ENCODE measurements at regions not wholly inside any gene's neighbourhood (a gene's known extent, or its start where the extent isn't known, plus 50 kb on each side); places are given as distances from the start of the nearest gene placed in this dataset.

GRCh38 chr2:23243073-23243659 lies 141.8 kb upstream of the KLHL29 start:
- no peak for DNase-seq

- DNase-seq = no peak
These were observed 140.4 kb upstream of the KLHL29 start for GRCh38 chr2:23244617-23245016.

GRCh38 chr2:23246992-23247683 lies 137.8 kb upstream of the KLHL29 start:
- DNase-seq = no peak

- no peak for DNase-seq
These were observed 136.3 kb upstream of the KLHL29 start for GRCh38 chr2:23248667-23249066.

GRCh38 chr2:23249348-23249747 lies 135.6 kb upstream of the KLHL29 start:
- no peak for DNase-seq

GRCh38 chr2:23250371-23250770 lies 134.6 kb upstream of the KLHL29 start:
- no peak for DNase-seq

GRCh38 chr2:23256643-23257042 lies 128.3 kb upstream of the KLHL29 start:
- DNase-seq = no peak

- DNase-seq = no peak
These were observed 124.4 kb upstream of the KLHL29 start for GRCh38 chr2:23260621-23261020.

- DNase-seq = no peak
These were observed 116.3 kb upstream of the KLHL29 start for GRCh38 chr2:23268467-23269263.

GRCh38 chr2:23269747-23270146 lies 115.2 kb upstream of the KLHL29 start:
- no peak for DNase-seq

GRCh38 chr2:23270810-23271209 lies 114.2 kb upstream of the KLHL29 start:
- no peak for DNase-seq

- no peak for DNase-seq
These were observed 113.7 kb upstream of the KLHL29 start for GRCh38 chr2:23271230-23271629.

GRCh38 chr2:23273786-23274185 lies 111.2 kb upstream of the KLHL29 start:
- DNase-seq = no peak

- no peak for DNase-seq
These were observed 104.6 kb upstream of the KLHL29 start for GRCh38 chr2:23280401-23280800.

- no peak for DNase-seq
These were observed 101.3 kb upstream of the KLHL29 start for GRCh38 chr2:23283653-23284052.

- DNase-seq = no peak
These were observed 99.7 kb upstream of the KLHL29 start for GRCh38 chr2:23285091-23285800.

- no peak for DNase-seq
These were observed 98.8 kb upstream of the KLHL29 start for GRCh38 chr2:23286031-23286757.

- DNase-seq = no peak
These were observed 97.9 kb upstream of the KLHL29 start for GRCh38 chr2:23286758-23287704.

- no peak for DNase-seq
These were observed 95.3 kb upstream of the KLHL29 start for GRCh38 chr2:23289671-23290070.

- DNase-seq = no peak
These were observed 93.7 kb upstream of the KLHL29 start for GRCh38 chr2:23291239-23291638.

GRCh38 chr2:23292024-23292423 lies 93.0 kb upstream of the KLHL29 start:
- no peak for DNase-seq

- no peak for DNase-seq
These were observed 91.9 kb upstream of the KLHL29 start for GRCh38 chr2:23293063-23293462.

Measured in stimulated activated CD4-positive, alpha-beta T cell treated with anti-CD3 and anti-CD28 coated beads, Interleukin-2, amount 100 ng/mL, for 24 hours (primary cell).